Nephron progenitor cell (in vitro differentiated cells): ENCODE measurements at regions not wholly inside any gene's neighbourhood (a gene's known extent, or its start where the extent isn't known, plus 50 kb on each side); places are given as distances from the start of the nearest gene placed in this dataset.

Experiments
- DNase-seq: peaks from one replicate; pipeline ENCODE4 v3.0.0; 2021
- H3K27ac Mint-ChIP-seq: 2 replicates; pipeline ENCODE4 v1.8.0; 2021; ENCODE audit warnings: mild to moderate bottlenecking, moderate library complexity, mixed read lengths
- H3K27me3 Mint-ChIP-seq: 2 replicates; pipeline ENCODE4 v1.8.0; 2021; ENCODE audit warnings: mild to moderate bottlenecking, low read depth, mixed read lengths; ENCODE audit not compliant: poor library complexity
- H3K36me3 Mint-ChIP-seq: 2 replicates; pipeline ENCODE4 v1.8.0; 2021; ENCODE audit warnings: low read depth, mixed read lengths
- H3K4me1 Mint-ChIP-seq: 2 replicates; pipeline ENCODE4 v1.8.0; 2021; ENCODE audit warnings: mixed read lengths
- H3K4me3 Mint-ChIP-seq: 2 replicates; pipeline ENCODE4 v1.8.0; 2021; ENCODE audit warnings: mild to moderate bottlenecking, moderate library complexity, mixed read lengths
- H3K9me3 Mint-ChIP-seq: 2 replicates; pipeline ENCODE4 v1.8.0; 2021; ENCODE audit warnings: mild to moderate bottlenecking, moderate library complexity, mixed read lengths
- TF ChIP-seq, protein P1 (sequence below): fragments of 200-600 bp; sonication (generic); IDR thresholded peaks from 2 replicates; pipeline ENCODE4 v1.5.0; 2021; ENCODE audit warnings: antibody characterized with exemption

DNA sequence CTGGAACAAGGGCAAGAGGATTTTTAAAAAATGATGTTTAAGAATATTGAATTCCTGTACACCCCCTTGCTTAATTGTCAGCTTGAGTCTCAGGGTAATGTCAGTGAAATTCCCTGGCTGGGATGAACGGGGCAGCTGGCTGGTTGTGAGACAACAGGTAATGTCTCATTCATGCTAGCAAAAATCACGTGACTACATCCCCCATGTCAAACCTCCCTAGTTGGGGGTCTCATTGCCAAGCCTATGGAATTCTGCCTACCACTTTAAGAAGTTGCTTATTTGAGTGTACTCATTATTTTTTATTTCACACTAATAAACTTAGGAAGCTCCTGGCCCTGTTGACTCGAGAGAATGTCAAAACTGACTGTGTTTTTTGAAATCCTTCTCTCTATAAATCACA, 218.3 kb downstream of the ICOS start:
- H3K9me3 Mint-ChIP-seq, result peaks cover 24% of the 10 kb centered on the region
- H3K36me3 Mint-ChIP-seq, result peaks cover 6% of the 10 kb centered on the region
- peaks cover 4% of the 10 kb centered on the region for H3K27me3 Mint-ChIP-seq
- no peak overlapping the region for H3K27ac Mint-ChIP-seq
- H3K4me1 Mint-ChIP-seq, result peaks cover 9% of the 10 kb centered on the region
- no peak overlapping the region for H3K4me3 Mint-ChIP-seq
- TF ChIP-seq, protein P1, sequence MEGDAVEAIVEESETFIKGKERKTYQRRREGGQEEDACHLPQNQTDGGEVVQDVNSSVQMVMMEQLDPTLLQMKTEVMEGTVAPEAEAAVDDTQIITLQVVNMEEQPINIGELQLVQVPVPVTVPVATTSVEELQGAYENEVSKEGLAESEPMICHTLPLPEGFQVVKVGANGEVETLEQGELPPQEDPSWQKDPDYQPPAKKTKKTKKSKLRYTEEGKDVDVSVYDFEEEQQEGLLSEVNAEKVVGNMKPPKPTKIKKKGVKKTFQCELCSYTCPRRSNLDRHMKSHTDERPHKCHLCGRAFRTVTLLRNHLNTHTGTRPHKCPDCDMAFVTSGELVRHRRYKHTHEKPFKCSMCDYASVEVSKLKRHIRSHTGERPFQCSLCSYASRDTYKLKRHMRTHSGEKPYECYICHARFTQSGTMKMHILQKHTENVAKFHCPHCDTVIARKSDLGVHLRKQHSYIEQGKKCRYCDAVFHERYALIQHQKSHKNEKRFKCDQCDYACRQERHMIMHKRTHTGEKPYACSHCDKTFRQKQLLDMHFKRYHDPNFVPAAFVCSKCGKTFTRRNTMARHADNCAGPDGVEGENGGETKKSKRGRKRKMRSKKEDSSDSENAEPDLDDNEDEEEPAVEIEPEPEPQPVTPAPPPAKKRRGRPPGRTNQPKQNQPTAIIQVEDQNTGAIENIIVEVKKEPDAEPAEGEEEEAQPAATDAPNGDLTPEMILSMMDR, result no peak
- no peak for DNase-seq

GRCh38 chr2:204156456-204156855, 219.9 kb downstream of the ICOS start:
- Mint-ChIP-seq H3K9me3 (peaks cover 24% of the 10 kb centered on the region), H3K36me3 (peaks cover 6% of the 10 kb centered on the region), H3K27ac (no peak overlapping the region), H3K4me1 (peaks cover 9% of the 10 kb centered on the region), H3K27me3 (no peaks in the 10 kb centered on the region), H3K4me3 (no peak overlapping the region)
- no peak for DNase-seq
- TF ChIP-seq, protein P1, result no peak

DNA sequence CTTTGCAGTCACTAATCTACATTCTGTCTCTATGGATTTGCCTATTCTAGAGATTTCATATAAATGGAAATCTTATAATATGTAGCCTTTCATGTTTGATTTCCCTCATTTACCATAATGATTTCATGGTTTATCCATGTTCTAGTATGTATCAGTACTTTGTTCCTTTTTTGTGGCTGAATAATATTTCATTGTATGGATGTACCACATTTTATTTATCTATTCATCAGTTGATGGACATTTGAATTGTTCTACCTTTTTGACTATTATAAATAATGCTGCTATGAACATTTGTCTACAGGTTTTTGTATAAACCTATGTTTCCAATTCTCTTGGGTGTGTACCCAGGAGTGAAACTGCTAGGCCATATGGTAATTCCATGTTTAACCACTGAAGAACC, 221.1 kb downstream of the ICOS start:
- no peak overlapping the region for H3K4me3 Mint-ChIP-seq
- no peaks in the 10 kb centered on the region for H3K27me3 Mint-ChIP-seq
- H3K36me3 Mint-ChIP-seq, result peaks cover 6% of the 10 kb centered on the region
- DNase-seq, result no peak
- no peak overlapping the region for H3K27ac Mint-ChIP-seq
- peaks cover 24% of the 10 kb centered on the region for H3K9me3 Mint-ChIP-seq
- H3K4me1 Mint-ChIP-seq, result peaks cover under 1% of the 10 kb centered on the region
- TF ChIP-seq, protein P1, result no peak

- no peak overlapping the region for H3K27ac Mint-ChIP-seq
- TF ChIP-seq, protein P1, result no peak
- peaks cover 24% of the 10 kb centered on the region for H3K9me3 Mint-ChIP-seq
- no peak overlapping the region for H3K4me3 Mint-ChIP-seq
- peaks cover 6% of the 10 kb centered on the region for H3K36me3 Mint-ChIP-seq
- H3K27me3 Mint-ChIP-seq, result no peaks in the 10 kb centered on the region
- no peak for DNase-seq
- no peaks in the 10 kb centered on the region for H3K4me1 Mint-ChIP-seq
These were observed 223.0 kb downstream of the ICOS start for GRCh38 chr2:204159526-204159925.

GRCh38 chr2:204160989-204161388, 224.4 kb downstream of the ICOS start:
- Mint-ChIP-seq H3K36me3 (peaks cover 6% of the 10 kb centered on the region), H3K4me3 (no peak overlapping the region), H3K27ac (no peak overlapping the region), H3K4me1 (no peaks in the 10 kb centered on the region), H3K9me3 (peaks cover 24% of the 10 kb centered on the region), H3K27me3 (no peaks in the 10 kb centered on the region)
- DNase-seq, result no peak
- TF ChIP-seq, protein P1, result no peak

DNA sequence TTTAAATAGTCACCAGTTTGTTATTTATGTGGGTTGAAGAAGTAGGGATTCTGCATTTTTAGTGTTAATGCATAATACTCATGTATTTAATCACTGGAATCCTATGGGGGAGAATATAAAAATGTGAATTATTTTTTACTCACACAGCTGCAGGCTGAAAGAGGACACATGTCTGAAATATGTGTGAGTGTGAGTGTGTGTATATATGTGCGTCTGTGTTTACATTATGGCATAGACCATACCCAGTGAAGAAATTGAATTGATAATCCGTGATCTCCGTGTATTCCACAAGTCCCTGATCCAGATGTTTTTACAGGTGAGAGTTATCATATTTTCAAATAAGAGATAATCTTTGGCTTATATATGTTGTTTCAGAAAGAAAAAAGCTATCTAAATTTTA, 225.3 kb downstream of the ICOS start:
- H3K9me3 Mint-ChIP-seq, result peaks cover 20% of the 10 kb centered on the region
- H3K36me3 Mint-ChIP-seq, result peaks cover 2% of the 10 kb centered on the region
- no peak overlapping the region for H3K27ac Mint-ChIP-seq
- DNase-seq, result no peak
- H3K4me3 Mint-ChIP-seq, result no peak overlapping the region
- TF ChIP-seq, protein P1, result no peak
- no peaks in the 10 kb centered on the region for H3K4me1 Mint-ChIP-seq
- H3K27me3 Mint-ChIP-seq, result no peaks in the 10 kb centered on the region
